Muscle of back (tissue), 3 donors: ENCODE measurements at regions not wholly inside any gene's neighbourhood (a gene's known extent, or its start where the extent isn't known, plus 50 kb on each side); places are given as distances from the start of the nearest gene placed in this dataset.
"Not testable (repeated sequence)": the region's sequence is repeated elsewhere in the genome, so short reads cannot be mapped to it uniquely, and the experiment has no call there.

Experiments used
- DNase-seq, 3 donors: peaks; one replicate each; pipeline versions ENCODE4 v3.0.0 to v3.0.0-alpha.2; 2013

GRCh38 chr10:18735711-18736110, 76.5 kb downstream of the ARL5B start:
- DNase-seq: no peak

GRCh38 chr10:18737236-18737635, 78.0 kb downstream of the ARL5B start:
- DNase-seq: peak in 1 of 3 donors; percentile 5

GRCh38 chr10:18737841-18738240, 78.6 kb downstream of the ARL5B start:
- peak in 1 of 3 donors; percentile 69 for DNase-seq

GRCh38 chr10:18738835-18739234, 79.6 kb downstream of the ARL5B start:
- DNase-seq: peak in 1 of 3 donors; percentile 33

GRCh38 chr10:18743926-18744325, 84.7 kb downstream of the ARL5B start:
- DNase-seq: no peak

- no peak for DNase-seq
Measured at GRCh38 chr10:18753312-18753895, 94.2 kb downstream of the ARL5B start.

- DNase-seq: no peak
Measured at GRCh38 chr10:18759575-18759974, 100.3 kb downstream of the ARL5B start.

- no peak for DNase-seq
Measured at GRCh38 chr10:18760836-18761235, 101.6 kb downstream of the ARL5B start.

- no peak for DNase-seq
Measured at GRCh38 chr10:18767981-18768380, 108.8 kb downstream of the ARL5B start.

GRCh38 chr10:18773180-18773579, 113.9 kb downstream of the ARL5B start:
- no peak for DNase-seq

- DNase-seq: no peak
Measured at GRCh38 chr10:18777258-18777657, 118.0 kb downstream of the ARL5B start.

GRCh38 chr10:18786478-18786877, 127.2 kb downstream of the ARL5B start:
- DNase-seq: no peak

- peak; percentile 7 to 42 (median 10) for DNase-seq
Measured at GRCh38 chr10:18793951-18794350, 134.7 kb downstream of the ARL5B start.

GRCh38 chr10:18795549-18795948, 136.3 kb downstream of the ARL5B start:
- DNase-seq: no peak

- no peak for DNase-seq
Measured at GRCh38 chr10:18797286-18797685, 138.1 kb downstream of the ARL5B start.

GRCh38 chr10:18822156-18822555, 162.9 kb downstream of the ARL5B start:
- peak; percentile 6 to 47 (median 24) for DNase-seq

- DNase-seq: peak in 1 of 3 donors; percentile 0
Measured at GRCh38 chr10:18829259-18829658, 170.0 kb downstream of the ARL5B start.

GRCh38 chr10:18830277-18830676, 171.0 kb downstream of the ARL5B start:
- DNase-seq: no peak

- DNase-seq: not testable (repeated sequence)
Measured at GRCh38 chr10:18856623-18857022, 192.0 kb upstream of the MALRD1 start.

GRCh38 chr10:18859659-18860058, 188.9 kb upstream of the MALRD1 start:
- no peak for DNase-seq

GRCh38 chr10:18860186-18860585, 188.4 kb upstream of the MALRD1 start:
- peak in 1 of 3 donors; percentile 4 for DNase-seq

- peak; percentile 2 to 38 (median 19) for DNase-seq
Measured at GRCh38 chr10:18860631-18861240, 187.9 kb upstream of the MALRD1 start.

GRCh38 chr10:18861382-18861781, 187.2 kb upstream of the MALRD1 start:
- DNase-seq: no peak

- no peak for DNase-seq
Measured at GRCh38 chr10:18866852-18867251, 181.7 kb upstream of the MALRD1 start.
